ENCODE measurements at regions not wholly inside any gene's neighbourhood (a gene's known extent, or its start where the extent isn't known, plus 50 kb on each side); places are given as distances from the start of the nearest gene placed in this dataset.

- H3K27me3 Mint-ChIP-seq = peaks cover 25% of the 10 kb centered on the region
- no peak overlapping the region for H3K4me3 Mint-ChIP-seq
- DNase-seq (ENCODE audit: low spot score in 2 of 2) = no peak
- H3K9me3 Mint-ChIP-seq = peaks cover 6% of the 10 kb centered on the region
- H3K36me3 Mint-ChIP-seq (ENCODE audit: insufficient read depth) = no peaks in the 10 kb centered on the region
- H3K4me1 Mint-ChIP-seq = no peaks in the 10 kb centered on the region
- no peak overlapping the region for H3K27ac Mint-ChIP-seq (ENCODE audit: low read depth)
- ATAC-seq (replicated peaks; ENCODE audit: extremely low read depth, poor library complexity, severe bottlenecking) = no peak
Observed at GRCh38 chr11:115965767-115966504, 461.7 kb upstream of the CADM1 start.

- Mint-ChIP-seq H3K4me3 (no peak overlapping the region), H3K27ac (ENCODE audit: low read depth) (no peak overlapping the region), H3K27me3 (peaks cover 17% of the 10 kb centered on the region), H3K36me3 (ENCODE audit: insufficient read depth) (no peaks in the 10 kb centered on the region), H3K4me1 (no peaks in the 10 kb centered on the region), H3K9me3 (no peaks in the 10 kb centered on the region)
- DNase-seq (ENCODE audit: low spot score in 2 of 2) = no peak
- ATAC-seq (replicated peaks; ENCODE audit: extremely low read depth, poor library complexity, severe bottlenecking) = no peak
Observed at GRCh38 chr11:115964091-115964490, 459.9 kb upstream of the CADM1 start.

- no peak overlapping the region for H3K4me3 Mint-ChIP-seq
- no peaks in the 10 kb centered on the region for H3K4me1 Mint-ChIP-seq
- DNase-seq (ENCODE audit: low spot score in 2 of 2) = no peak
- H3K9me3 Mint-ChIP-seq = no peaks in the 10 kb centered on the region
- H3K27ac Mint-ChIP-seq (ENCODE audit: low read depth) = no peak overlapping the region
- H3K27me3 Mint-ChIP-seq = peaks cover 20% of the 10 kb centered on the region
- no peak for ATAC-seq (replicated peaks; ENCODE audit: extremely low read depth, poor library complexity, severe bottlenecking)
- no peaks in the 10 kb centered on the region for H3K36me3 Mint-ChIP-seq (ENCODE audit: insufficient read depth)
Observed at GRCh38 chr11:115963156-115963555, 458.9 kb upstream of the CADM1 start.

- DNase-seq (ENCODE audit: low spot score in 2 of 2) = no peak
- Mint-ChIP-seq H3K4me1 (no peaks in the 10 kb centered on the region), H3K27me3 (peaks cover 20% of the 10 kb centered on the region), H3K9me3 (no peaks in the 10 kb centered on the region), H3K36me3 (ENCODE audit: insufficient read depth) (no peaks in the 10 kb centered on the region), H3K27ac (ENCODE audit: low read depth) (no peak overlapping the region), H3K4me3 (no peak overlapping the region)
- ATAC-seq (replicated peaks; ENCODE audit: extremely low read depth, poor library complexity, severe bottlenecking) = no peak
Observed at GRCh38 chr11:115961159-115962003, 457.2 kb upstream of the CADM1 start.

GRCh38 chr11:115959081-115959486 lies 454.9 kb upstream of the CADM1 start:
- H3K36me3 Mint-ChIP-seq (ENCODE audit: insufficient read depth) = no peaks in the 10 kb centered on the region
- no peak overlapping the region for H3K4me3 Mint-ChIP-seq
- no peaks in the 10 kb centered on the region for H3K9me3 Mint-ChIP-seq
- H3K27ac Mint-ChIP-seq (ENCODE audit: low read depth) = no peak overlapping the region
- ATAC-seq (replicated peaks; ENCODE audit: extremely low read depth, poor library complexity, severe bottlenecking) (no peak), DNase-seq (ENCODE audit: low spot score in 2 of 2) (no peak)
- peaks cover 20% of the 10 kb centered on the region for H3K27me3 Mint-ChIP-seq
- no peaks in the 10 kb centered on the region for H3K4me1 Mint-ChIP-seq

- peaks cover 20% of the 10 kb centered on the region for H3K27me3 Mint-ChIP-seq
- no peaks in the 10 kb centered on the region for H3K9me3 Mint-ChIP-seq
- no peak overlapping the region for H3K4me3 Mint-ChIP-seq
- ATAC-seq (replicated peaks; ENCODE audit: extremely low read depth, poor library complexity, severe bottlenecking) = no peak
- DNase-seq (ENCODE audit: low spot score in 2 of 2) = no peak
- no peak overlapping the region for H3K27ac Mint-ChIP-seq (ENCODE audit: low read depth)
- no peaks in the 10 kb centered on the region for H3K4me1 Mint-ChIP-seq
- H3K36me3 Mint-ChIP-seq (ENCODE audit: insufficient read depth) = no peaks in the 10 kb centered on the region
Observed at GRCh38 chr11:115958089-115959000, 454.1 kb upstream of the CADM1 start.

GRCh38 chr11:115955803-115956202 lies 451.6 kb upstream of the CADM1 start:
- H3K27me3 Mint-ChIP-seq = peaks cover 12% of the 10 kb centered on the region
- no peaks in the 10 kb centered on the region for H3K9me3 Mint-ChIP-seq
- H3K4me3 Mint-ChIP-seq = no peak overlapping the region
- ATAC-seq (replicated peaks; ENCODE audit: extremely low read depth, poor library complexity, severe bottlenecking) (no peak), DNase-seq (ENCODE audit: low spot score in 2 of 2) (no peak)
- no peak overlapping the region for H3K27ac Mint-ChIP-seq (ENCODE audit: low read depth)
- no peaks in the 10 kb centered on the region for H3K36me3 Mint-ChIP-seq (ENCODE audit: insufficient read depth)
- H3K4me1 Mint-ChIP-seq = no peaks in the 10 kb centered on the region

- peaks cover 5% of the 10 kb centered on the region for H3K27me3 Mint-ChIP-seq
- ATAC-seq (replicated peaks; ENCODE audit: extremely low read depth, poor library complexity, severe bottlenecking) = no peak
Observed at GRCh38 chr11:115950660-115951059, 446.4 kb upstream of the CADM1 start.

GRCh38 chr11:115944596-115944995 lies 440.4 kb upstream of the CADM1 start:
- ATAC-seq (replicated peaks; ENCODE audit: extremely low read depth, poor library complexity, severe bottlenecking) (no peak), DNase-seq (ENCODE audit: low spot score in 2 of 2) (no peak)
- Mint-ChIP-seq H3K27ac (ENCODE audit: low read depth) (no peak overlapping the region), H3K4me3 (no peak overlapping the region), H3K4me1 (no peaks in the 10 kb centered on the region), H3K36me3 (ENCODE audit: insufficient read depth) (peaks cover 2% of the 10 kb centered on the region), H3K9me3 (peaks cover 23% of the 10 kb centered on the region), H3K27me3 (peaks cover 9% of the 10 kb centered on the region)

More at GRCh38 chr11:115950660-115951059, 446.4 kb upstream of the CADM1 start:
- H3K9me3 Mint-ChIP-seq = peaks cover 19% of the 10 kb centered on the region
- no peak overlapping the region for H3K4me3 Mint-ChIP-seq
- no peak for DNase-seq (ENCODE audit: low spot score in 2 of 2)
- peaks cover 2% of the 10 kb centered on the region for H3K36me3 Mint-ChIP-seq (ENCODE audit: insufficient read depth)
- no peak overlapping the region for H3K27ac Mint-ChIP-seq (ENCODE audit: low read depth)
- no peaks in the 10 kb centered on the region for H3K4me1 Mint-ChIP-seq

GRCh38 chr11:115942011-115942410 lies 437.8 kb upstream of the CADM1 start:
- Mint-ChIP-seq H3K4me3 (no peak overlapping the region), H3K36me3 (ENCODE audit: insufficient read depth) (peaks cover 2% of the 10 kb centered on the region), H3K4me1 (no peaks in the 10 kb centered on the region), H3K27me3 (peaks cover 9% of the 10 kb centered on the region), H3K9me3 (peaks cover 12% of the 10 kb centered on the region), H3K27ac (ENCODE audit: low read depth) (no peak overlapping the region)
- no peak for DNase-seq (ENCODE audit: low spot score in 2 of 2)
- ATAC-seq (replicated peaks; ENCODE audit: extremely low read depth, poor library complexity, severe bottlenecking) = no peak

- Mint-ChIP-seq H3K4me3 (no peak overlapping the region), H3K4me1 (no peaks in the 10 kb centered on the region), H3K36me3 (ENCODE audit: insufficient read depth) (peaks cover 2% of the 10 kb centered on the region), H3K27ac (ENCODE audit: low read depth) (no peak overlapping the region), H3K9me3 (peaks cover 12% of the 10 kb centered on the region), H3K27me3 (peaks cover 9% of the 10 kb centered on the region)
- ATAC-seq (replicated peaks; ENCODE audit: extremely low read depth, poor library complexity, severe bottlenecking) (no peak), DNase-seq (ENCODE audit: low spot score in 2 of 2) (no peak)
Observed at GRCh38 chr11:115941481-115941993, 437.3 kb upstream of the CADM1 start.

- Mint-ChIP-seq H3K27ac (ENCODE audit: low read depth) (no peak overlapping the region), H3K4me3 (no peak overlapping the region), H3K9me3 (peaks cover 8% of the 10 kb centered on the region), H3K4me1 (no peaks in the 10 kb centered on the region), H3K36me3 (ENCODE audit: insufficient read depth) (no peaks in the 10 kb centered on the region), H3K27me3 (peaks cover 8% of the 10 kb centered on the region)
- DNase-seq (ENCODE audit: low spot score in 2 of 2) (no peak), ATAC-seq (replicated peaks; ENCODE audit: extremely low read depth, poor library complexity, severe bottlenecking) (no peak)
Observed at GRCh38 chr11:115941044-115941443, 436.8 kb upstream of the CADM1 start.

Measured in central memory CD8-positive, alpha-beta T cell (primary cell).